ENCODE measurements at regions not wholly inside any gene's neighbourhood (a gene's known extent, or its start where the extent isn't known, plus 50 kb on each side); places are given as distances from the start of the nearest gene placed in this dataset.

- TF ChIP-seq POLR2AphosphoS5 (IDR thresholded peaks at IDR 0.05; ENCODE audit: low read depth, low read length) (no peak), SIN3A (IDR thresholded peaks at IDR 0.05; ENCODE audit: borderline replicate concordance, insufficient read depth, low read length) (no peak), TAF1 (IDR thresholded peaks at IDR 0.05; ENCODE audit: borderline replicate concordance, insufficient read depth, low read length) (no peak), FOXP2 (optimal IDR thresholded peaks at IDR 0.05; ENCODE audit: borderline replicate concordance, extremely low read depth, extremely low read length, insufficient read depth) (no peak)
- TF ChIP-seq, protein P1, sequence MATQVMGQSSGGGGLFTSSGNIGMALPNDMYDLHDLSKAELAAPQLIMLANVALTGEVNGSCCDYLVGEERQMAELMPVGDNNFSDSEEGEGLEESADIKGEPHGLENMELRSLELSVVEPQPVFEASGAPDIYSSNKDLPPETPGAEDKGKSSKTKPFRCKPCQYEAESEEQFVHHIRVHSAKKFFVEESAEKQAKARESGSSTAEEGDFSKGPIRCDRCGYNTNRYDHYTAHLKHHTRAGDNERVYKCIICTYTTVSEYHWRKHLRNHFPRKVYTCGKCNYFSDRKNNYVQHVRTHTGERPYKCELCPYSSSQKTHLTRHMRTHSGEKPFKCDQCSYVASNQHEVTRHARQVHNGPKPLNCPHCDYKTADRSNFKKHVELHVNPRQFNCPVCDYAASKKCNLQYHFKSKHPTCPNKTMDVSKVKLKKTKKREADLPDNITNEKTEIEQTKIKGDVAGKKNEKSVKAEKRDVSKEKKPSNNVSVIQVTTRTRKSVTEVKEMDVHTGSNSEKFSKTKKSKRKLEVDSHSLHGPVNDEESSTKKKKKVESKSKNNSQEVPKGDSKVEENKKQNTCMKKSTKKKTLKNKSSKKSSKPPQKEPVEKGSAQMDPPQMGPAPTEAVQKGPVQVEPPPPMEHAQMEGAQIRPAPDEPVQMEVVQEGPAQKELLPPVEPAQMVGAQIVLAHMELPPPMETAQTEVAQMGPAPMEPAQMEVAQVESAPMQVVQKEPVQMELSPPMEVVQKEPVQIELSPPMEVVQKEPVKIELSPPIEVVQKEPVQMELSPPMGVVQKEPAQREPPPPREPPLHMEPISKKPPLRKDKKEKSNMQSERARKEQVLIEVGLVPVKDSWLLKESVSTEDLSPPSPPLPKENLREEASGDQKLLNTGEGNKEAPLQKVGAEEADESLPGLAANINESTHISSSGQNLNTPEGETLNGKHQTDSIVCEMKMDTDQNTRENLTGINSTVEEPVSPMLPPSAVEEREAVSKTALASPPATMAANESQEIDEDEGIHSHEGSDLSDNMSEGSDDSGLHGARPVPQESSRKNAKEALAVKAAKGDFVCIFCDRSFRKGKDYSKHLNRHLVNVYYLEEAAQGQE (IDR thresholded peaks at IDR 0.05; ENCODE audit: insufficient read depth in 1 of 2, low read depth in 2 of 2, low read length in 2 of 2), result no peak
Observed at GRCh38 chr6:81049425-81050042, 702.9 kb downstream of the TENT5A start.

- TF ChIP-seq TAF1 (IDR thresholded peaks at IDR 0.05; ENCODE audit: borderline replicate concordance, insufficient read depth, low read length) (no peak), FOXP2 (optimal IDR thresholded peaks at IDR 0.05; ENCODE audit: borderline replicate concordance, extremely low read depth, extremely low read length, insufficient read depth) (no peak), SIN3A (IDR thresholded peaks at IDR 0.05; ENCODE audit: borderline replicate concordance, insufficient read depth, low read length) (no peak), POLR2AphosphoS5 (IDR thresholded peaks at IDR 0.05; ENCODE audit: low read depth, low read length) (no peak)
- TF ChIP-seq, protein P1 (IDR thresholded peaks at IDR 0.05; ENCODE audit: insufficient read depth in 1 of 2, low read depth in 2 of 2, low read length in 2 of 2), result no peak
Observed at GRCh38 chr6:81031416-81031815, 721.1 kb downstream of the TENT5A start.

DNA sequence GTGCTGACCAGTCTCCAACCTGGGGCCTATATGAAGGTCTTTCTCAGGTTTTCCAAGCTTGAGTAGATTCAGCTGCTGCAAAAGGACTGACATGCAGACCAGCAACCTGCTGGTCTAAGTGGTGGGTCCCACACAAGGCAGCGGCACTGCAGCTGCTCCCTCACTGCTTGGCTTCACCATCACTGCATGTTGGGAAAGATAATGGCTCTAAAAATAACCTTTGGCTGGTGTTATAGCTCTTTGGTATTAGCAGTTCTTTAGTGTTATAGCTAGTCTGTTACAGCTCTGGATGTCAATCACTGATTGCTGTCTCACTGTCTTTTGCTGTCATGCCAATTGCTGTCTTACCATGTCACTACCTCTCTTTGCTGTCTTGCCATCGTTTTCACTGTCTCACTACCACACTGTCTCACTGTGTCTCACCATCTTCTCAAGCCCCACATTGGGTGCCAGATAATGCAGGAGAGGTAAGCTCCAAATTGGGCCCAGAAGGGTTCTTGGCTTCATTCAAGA lies 726.4 kb downstream of the TENT5A start:
- TF ChIP-seq POLR2AphosphoS5 (IDR thresholded peaks at IDR 0.05; ENCODE audit: low read depth, low read length) (no peak), FOXP2 (optimal IDR thresholded peaks at IDR 0.05; ENCODE audit: borderline replicate concordance, extremely low read depth, extremely low read length, insufficient read depth) (no peak), SIN3A (IDR thresholded peaks at IDR 0.05; ENCODE audit: borderline replicate concordance, insufficient read depth, low read length) (no peak), TAF1 (IDR thresholded peaks at IDR 0.05; ENCODE audit: borderline replicate concordance, insufficient read depth, low read length) (no peak)
- TF ChIP-seq, protein P1 (IDR thresholded peaks at IDR 0.05; ENCODE audit: insufficient read depth in 1 of 2, low read depth in 2 of 2, low read length in 2 of 2), result no peak

DNA sequence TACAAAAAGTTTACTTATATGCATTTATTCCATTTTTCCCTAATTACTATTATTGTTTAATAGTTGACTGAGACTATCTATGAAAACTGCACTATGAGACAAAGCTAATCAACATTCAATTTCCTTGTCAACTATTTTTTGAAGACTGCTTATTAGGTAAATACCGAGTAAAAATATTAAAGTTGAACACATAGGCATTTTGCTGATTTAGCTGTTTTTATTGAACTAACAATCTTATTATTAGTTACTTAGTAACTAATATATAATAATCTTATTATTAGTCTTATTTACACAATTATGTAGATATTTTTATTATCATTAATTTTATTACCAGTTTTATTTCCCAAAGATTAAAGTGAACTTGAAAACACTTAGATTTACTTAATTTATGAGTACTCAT lies 728.8 kb downstream of the TENT5A start:
- TF ChIP-seq, protein P1 (IDR thresholded peaks at IDR 0.05; ENCODE audit: insufficient read depth in 1 of 2, low read depth in 2 of 2, low read length in 2 of 2), result no peak
- no peak for TF ChIP-seq POLR2AphosphoS5 (IDR thresholded peaks at IDR 0.05; ENCODE audit: low read depth, low read length)
- no peak for TF ChIP-seq FOXP2 (optimal IDR thresholded peaks at IDR 0.05; ENCODE audit: borderline replicate concordance, extremely low read depth, extremely low read length, insufficient read depth)
- no peak for TF ChIP-seq TAF1 (IDR thresholded peaks at IDR 0.05; ENCODE audit: borderline replicate concordance, insufficient read depth, low read length)
- TF ChIP-seq SIN3A (IDR thresholded peaks at IDR 0.05; ENCODE audit: borderline replicate concordance, insufficient read depth, low read length), result no peak

Measured in PFSK-1 (cell line).